SK-N-SH (cell line): ENCODE measurements at regions not wholly inside any gene's neighbourhood (a gene's known extent, or its start where the extent isn't known, plus 50 kb on each side); places are given as distances from the start of the nearest gene placed in this dataset.

Experiments
- CTCF ChIA-PET: fragments of 300-600, 350-600 bp; formaldehyde crosslinking; extraction: SDS; loops from one replicate; lab custom pipeline; 2021; lab: Yijun Ruan, JAX
- POLR2A ChIA-PET: fragments of 350-600 bp; sonication (Branson Sonifier 250); formaldehyde crosslinking; extraction: SDS; loops from one replicate; lab custom pipeline; 2020; ENCODE audit warnings: antibody characterized with exemption, inconsistent platforms; lab: Yijun Ruan, JAX
- DNase-seq: peaks from one replicate; pipeline ENCODE4 v3.0.0; 2012
- H2AFZ ChIP-seq: fragments of 200-600 bp; sonication (generic); 2 replicates; pipeline ENCODE4 v1.8.1; 2016; ENCODE audit warnings: antibody characterized with exemption, mild to moderate bottlenecking, low read depth
- H3F3A ChIP-seq: fragments of 200-600 bp; sonication (generic); replicated peaks from 2 replicates; pipeline ENCODE3; 2016; ENCODE audit warnings: antibody characterized with exemption, mild to moderate bottlenecking; ENCODE audit not compliant: insufficient read depth
- H3K27ac ChIP-seq, 2 experiments: fragments of 200-500 bp in 1 of 2; fragments of 200-600 bp in 1 of 2; sonication (Bioruptor generic) in 1 of 2; sonication (generic), shearing (Covaris generic) in 1 of 2; 2 replicates each; pipeline versions ENCODE4 v1.5.1 to v1.6.1; 2014 to 2016; ENCODE audit warnings: low read depth in 2 of 2, inconsistent platforms in 1 of 2, low read length in 1 of 2, mild to moderate bottlenecking in 1 of 2, mixed read lengths in 1 of 2
- H3K27me3 ChIP-seq: fragments of 200-600 bp; sonication (generic), shearing (Covaris generic); 2 replicates; pipeline ENCODE4 v1.6.1; 2016; ENCODE audit warnings: mixed run types; ENCODE audit not compliant: insufficient read depth
- H3K36me3 ChIP-seq, 2 experiments: fragments of 200-500 bp in 1 of 2; fragments of 200-600 bp in 1 of 2; sonication (Bioruptor generic) in 1 of 2; sonication (generic) in 1 of 2; replicated peaks in 1 of 2; 2 replicates each; pipeline versions ENCODE3 to v1.5.1; 2014 to 2016; ENCODE audit warnings: low read length in 1 of 2, mild to moderate bottlenecking in 1 of 2; ENCODE audit not compliant: insufficient read depth in 2 of 2, control insufficient read depth in 1 of 2
- H3K4me1 ChIP-seq, 2 experiments: fragments of 200-500 bp in 1 of 2; fragments of 200-600 bp in 1 of 2; sonication (Bioruptor generic) in 1 of 2; sonication (generic), shearing (Covaris generic) in 1 of 2; 2 replicates each; pipeline versions ENCODE4 v1.5.1 to v1.6.1; 2014 to 2016; ENCODE audit warnings: low read depth in 1 of 2, low read length in 1 of 2, mixed run types in 1 of 2; ENCODE audit not compliant: insufficient read depth in 2 of 2, control insufficient read depth in 1 of 2
- H3K4me2 ChIP-seq: fragments of 200-600 bp; sonication (generic), shearing (Covaris generic); 2 replicates; pipeline ENCODE4 v1.6.1; 2017; ENCODE audit warnings: mixed run types
- H3K4me3 ChIP-seq, 2 experiments: fragments of 200-500 bp in 1 of 2; fragments of 200-600 bp in 1 of 2; sonication (Bioruptor generic) in 1 of 2; sonication (generic), shearing (Covaris generic) in 1 of 2; 2 replicates each; pipeline versions ENCODE4 v1.5.1 to v1.8.1; 2014 to 2016; ENCODE audit warnings: low read depth in 2 of 2, inconsistent platforms in 1 of 2, low read length in 1 of 2, mild to moderate bottlenecking in 1 of 2, mixed read lengths in 1 of 2, moderate library complexity in 1 of 2
- H3K79me2 ChIP-seq: fragments of 200-600 bp; sonication (generic); 2 replicates; pipeline ENCODE4 v1.8.1; 2017; ENCODE audit warnings: mild to moderate bottlenecking; ENCODE audit not compliant: insufficient read depth
- H3K9ac ChIP-seq: fragments of 200-600 bp; sonication (generic); 2 replicates; pipeline ENCODE4 v1.6.1; 2017; ENCODE audit warnings: mixed run types
- H3K9me2 ChIP-seq: fragments of 200-600 bp; sonication (generic); 2 replicates; pipeline ENCODE4 v1.6.1; 2017; ENCODE audit warnings: mixed run types
- H3K9me3 ChIP-seq: fragments of 200-600 bp; sonication (generic); 2 replicates; pipeline ENCODE4 v1.6.1; 2017; ENCODE audit warnings: mixed run types, mild to moderate bottlenecking, moderate library complexity
- H4K20me1 ChIP-seq: fragments of 200-600 bp; sonication (generic); 2 replicates; pipeline ENCODE4 v1.6.1; 2017; ENCODE audit warnings: mild to moderate bottlenecking, mixed run types; ENCODE audit not compliant: insufficient read depth
- EP300 ChIP-seq, 2 experiments: IDR thresholded peaks; 2 replicates each; pipeline versions ENCODE4 v1.4.0 to v1.6.1; 2012; ENCODE audit warnings: borderline replicate concordance in 1 of 2, low read depth in 1 of 2, low read length in 1 of 2
- GABPA ChIP-seq: IDR thresholded peaks from 2 replicates; pipeline ENCODE4 v1.4.0; 2012; ENCODE audit warnings: low read depth, mild to moderate bottlenecking
- JUND ChIP-seq: IDR thresholded peaks from 2 replicates; pipeline ENCODE4 v1.4.0; 2012
- MEF2A ChIP-seq: IDR thresholded peaks from 2 replicates; pipeline ENCODE4 v1.4.0; 2012; ENCODE audit warnings: low read depth, borderline replicate concordance
- MXI1 ChIP-seq: IDR thresholded peaks from 2 replicates; pipeline ENCODE4 v1.6.1; 2012; ENCODE audit warnings: mild to moderate bottlenecking, low read depth, low read length, improper control_type of control experiment
- PBX3 ChIP-seq: IDR thresholded peaks from 2 replicates; pipeline ENCODE4; 2012
- POLR2AphosphoS5 ChIP-seq: IDR thresholded peaks from 2 replicates; pipeline ENCODE4 v1.6.1; 2012; ENCODE audit warnings: low read depth, low read length
- RAD21 ChIP-seq: IDR thresholded peaks from 2 replicates; pipeline ENCODE4 v1.6.1; 2012; ENCODE audit warnings: mild to moderate bottlenecking, low read length
- RCOR1 ChIP-seq: fragments of 150-350 bp; IDR thresholded peaks from 2 replicates; pipeline ENCODE4 v1.6.1; 2017; ENCODE audit warnings: antibody characterized with exemption, low read length
- REST ChIP-seq: IDR thresholded peaks from 2 replicates; pipeline ENCODE4 v1.6.1; 2012; ENCODE audit warnings: mild to moderate bottlenecking, low read depth, low read length, moderate library complexity
- RFX5 ChIP-seq: IDR thresholded peaks from 2 replicates; pipeline ENCODE4 v1.6.1; 2012; ENCODE audit warnings: mild to moderate bottlenecking, improper control_type of control experiment, low read length
- RXRA ChIP-seq: IDR thresholded peaks from 2 replicates; pipeline ENCODE4 v1.4.0; 2012; ENCODE audit warnings: low read depth, mild to moderate bottlenecking, borderline replicate concordance
- SIN3A ChIP-seq: IDR thresholded peaks from 2 replicates; pipeline ENCODE4 v1.6.1; 2012; ENCODE audit warnings: low read depth, mild to moderate bottlenecking, low read length, moderate library complexity, borderline replicate concordance
- SMC3 ChIP-seq: IDR thresholded peaks from 2 replicates; pipeline ENCODE4 v1.6.1; 2012; ENCODE audit warnings: low read depth, low read length, improper control_type of control experiment
- TAF1 ChIP-seq: IDR thresholded peaks from 2 replicates; pipeline ENCODE4 v1.6.1; 2012; ENCODE audit warnings: low read depth, mild to moderate bottlenecking, low read length, moderate library complexity, borderline replicate concordance
- TEAD4 ChIP-seq: IDR thresholded peaks from 2 replicates; pipeline ENCODE4 v1.4.0; 2012; ENCODE audit warnings: mild to moderate bottlenecking, borderline replicate concordance; ENCODE audit not compliant: insufficient read depth
- ZBTB33 ChIP-seq: IDR thresholded peaks from 2 replicates; pipeline ENCODE4 v1.4.0; 2012; ENCODE audit warnings: low read depth, borderline replicate concordance
- WGBS: methylation state at CpG from one replicate; pipeline ENCODE4 v1.1.6; 2017; ENCODE audit warnings: low lambda C conversion rate; 5-methylcytosine and 5-hydroxymethylcytosine counted together

GRCh38 chr11:112457532-112457931 lies 196.9 kb upstream of the PLET1 start:
- Histone ChIP-seq H3K4me3 (no peak overlapping the region), H3K4me1 (peaks cover 0 to 12% of the 10 kb centered on the region in 2 experiments; a peak in 1 of 4 replicates), H3F3A (no peaks in the 10 kb centered on the region), H3K79me2 (no peaks in the 10 kb centered on the region), H3K27me3 (no peaks in the 10 kb centered on the region), H3K9me2 (no peaks in the 10 kb centered on the region), H3K36me3 (no peaks in the 10 kb centered on the region), H2AFZ (no peak overlapping the region), H4K20me1 (no peaks in the 10 kb centered on the region), H3K9ac (no peak overlapping the region), H3K27ac (no peak overlapping the region), H3K4me2 (no peak overlapping the region), H3K9me3 (no peaks in the 10 kb centered on the region)
- POLR2A ChIA-PET = no interaction called here
- CTCF ChIA-PET = interaction anchor here (1.2 kb wide), 1 partner anchor 21 kb away, joined by 4 read pairs; no protein-coding TSS in a partner anchor
- TF ChIP-seq SIN3A (no peak), ZBTB33 (no peak), SMC3 (no peak), TAF1 (no peak), RXRA (no peak), REST (no peak)
- WGBS = 70% methylated on average over 2 of the region's 2 CpGs
- no peak for DNase-seq

GRCh38 chr11:112459001-112459400 lies 198.3 kb upstream of the PLET1 start:
- H3K9me3 ChIP-seq = no peaks in the 10 kb centered on the region
- H3K27me3 ChIP-seq = no peaks in the 10 kb centered on the region
- H3K4me3 ChIP-seq = peak overlapping the region; percentile 14 to 31; a peak in 3 of 4 replicates
- ChIA-PET POLR2A (no interaction called here), CTCF (interaction anchor here (1.2 kb wide), 1 partner anchor 19 kb away, joined by 4 read pairs; no protein-coding TSS in a partner anchor)
- DNase-seq = no peak
- H2AFZ ChIP-seq = peak overlapping the region; percentile 71; the same call in 1 of the 2 replicates
- 55% methylated on average over 4 of the region's 4 CpGs for WGBS
- H3K9me2 ChIP-seq = no peaks in the 10 kb centered on the region
- no peak overlapping the region for H3K27ac ChIP-seq
- no peaks in the 10 kb centered on the region for H3K79me2 ChIP-seq
- H3K4me2 ChIP-seq = no peak overlapping the region
- H3K36me3 ChIP-seq = no peaks in the 10 kb centered on the region
- no peaks in the 10 kb centered on the region for H3F3A ChIP-seq
- no peaks in the 10 kb centered on the region for H4K20me1 ChIP-seq
- peaks cover 0 to 12% of the 10 kb centered on the region in 2 experiments; a peak in 1 of 4 replicates for H3K4me1 ChIP-seq
- peak overlapping the region; percentile 36; the same call in 1 of the 2 replicates for H3K9ac ChIP-seq
- TF ChIP-seq TEAD4 (no peak), REST (no peak), PBX3 (no peak), MEF2A (no peak), JUND (no peak), RAD21 (no peak), GABPA (no peak), RCOR1 (no peak), SMC3 (no peak), RFX5 (no peak), SIN3A (no peak), RXRA (no peak), EP300 (IDR thresholded peaks at IDR 0.05; ENCODE audit: borderline replicate concordance in 1 of 2, low read depth in 1 of 2, low read length in 1 of 2) (no peak), TAF1 (no peak), POLR2AphosphoS5 (no peak), MXI1 (no peak)
